ENCODE measurements at regions not wholly inside any gene's neighbourhood (a gene's known extent, or its start where the extent isn't known, plus 50 kb on each side); places are given as distances from the start of the nearest gene placed in this dataset.

- H3K27ac ChIP-seq = no peak overlapping the region
- no peaks in the 10 kb centered on the region for H3K36me3 ChIP-seq
- no peaks in the 10 kb centered on the region for H3K4me1 ChIP-seq
- H3K27me3 ChIP-seq = no peaks in the 10 kb centered on the region
- H3K4me3 ChIP-seq = no peak overlapping the region
- TF ChIP-seq POLR2A (IDR thresholded peaks at IDR 0.05) (no peak), POLR2AphosphoS5 (IDR thresholded peaks at IDR 0.05; ENCODE audit: insufficient read depth in 1 of 2, low read depth in 1 of 2) (no peak), CTCF (IDR thresholded peaks at IDR 0.05) (no peak)
- no peak for DNase-seq (ENCODE audit: extremely low spot score in 2 of 2)
- intact Hi-C loops (cut with DNase I) = no loop called here
- H3K9me3 ChIP-seq = no peaks in the 10 kb centered on the region
Observed at GRCh38 chr18:2433366-2433765, 137.9 kb downstream of the METTL4 start.

GRCh38 chr18:2441544-2441943, 129.8 kb downstream of the METTL4 start:
- TF ChIP-seq POLR2A (IDR thresholded peaks at IDR 0.05) (no peak), POLR2AphosphoS5 (IDR thresholded peaks at IDR 0.05; ENCODE audit: insufficient read depth in 1 of 2, low read depth in 1 of 2) (no peak), CTCF (IDR thresholded peaks at IDR 0.05) (no peak)
- Histone ChIP-seq H3K27me3 (no peaks in the 10 kb centered on the region), H3K9me3 (no peaks in the 10 kb centered on the region), H3K27ac (no peak overlapping the region), H3K4me3 (no peak overlapping the region), H3K4me1 (no peaks in the 10 kb centered on the region), H3K36me3 (no peaks in the 10 kb centered on the region)
- DNase-seq (ENCODE audit: extremely low spot score in 2 of 2) = no peak
- intact Hi-C loops (cut with DNase I) = no loop called here

GRCh38 chr18:2442006-2442405, 129.3 kb downstream of the METTL4 start:
- DNase-seq (ENCODE audit: extremely low spot score in 2 of 2) = no peak
- Histone ChIP-seq H3K27ac (no peak overlapping the region), H3K4me1 (no peaks in the 10 kb centered on the region), H3K36me3 (no peaks in the 10 kb centered on the region), H3K4me3 (no peak overlapping the region), H3K27me3 (no peaks in the 10 kb centered on the region), H3K9me3 (no peaks in the 10 kb centered on the region)
- TF ChIP-seq POLR2AphosphoS5 (IDR thresholded peaks at IDR 0.05; ENCODE audit: insufficient read depth in 1 of 2, low read depth in 1 of 2) (no peak), POLR2A (IDR thresholded peaks at IDR 0.05) (no peak), CTCF (IDR thresholded peaks at IDR 0.05) (no peak)
- intact Hi-C loops (cut with DNase I) = no loop called here

- no peak for TF ChIP-seq POLR2AphosphoS5 (IDR thresholded peaks at IDR 0.05; ENCODE audit: insufficient read depth in 1 of 2, low read depth in 1 of 2)
- Histone ChIP-seq H3K4me1 (no peaks in the 10 kb centered on the region), H3K27me3 (no peaks in the 10 kb centered on the region), H3K27ac (no peak overlapping the region), H3K36me3 (no peaks in the 10 kb centered on the region), H3K9me3 (no peaks in the 10 kb centered on the region), H3K4me3 (no peak overlapping the region)
- intact Hi-C loops (cut with DNase I) = no loop called here
- no peak for DNase-seq (ENCODE audit: extremely low spot score in 2 of 2)
Observed at GRCh38 chr18:2442726-2443275, 128.5 kb downstream of the METTL4 start.

GRCh38 chr18:2444201-2444875, 127.0 kb downstream of the METTL4 start:
- H3K27ac ChIP-seq = no peak overlapping the region
- H3K9me3 ChIP-seq = no peaks in the 10 kb centered on the region
- intact Hi-C loops (cut with DNase I) = no loop called here
- no peak for TF ChIP-seq POLR2A (IDR thresholded peaks at IDR 0.05)
- no peak for TF ChIP-seq CTCF (IDR thresholded peaks at IDR 0.05)
- TF ChIP-seq POLR2AphosphoS5 (IDR thresholded peaks at IDR 0.05; ENCODE audit: insufficient read depth in 1 of 2, low read depth in 1 of 2) = no peak
- no peak overlapping the region for H3K4me3 ChIP-seq
- H3K36me3 ChIP-seq = no peaks in the 10 kb centered on the region
- DNase-seq (ENCODE audit: extremely low spot score in 2 of 2) = no peak
- no peaks in the 10 kb centered on the region for H3K4me1 ChIP-seq
- H3K27me3 ChIP-seq = no peaks in the 10 kb centered on the region
